ENCODE measurements at regions not wholly inside any gene's neighbourhood (a gene's known extent, or its start where the extent isn't known, plus 50 kb on each side); places are given as distances from the start of the nearest gene placed in this dataset.

- no peak for TF ChIP-seq CTCF (IDR thresholded peaks at IDR 0.05; ENCODE audit: low read depth, low read length)
- no peak for TF ChIP-seq EZH2phosphoT487 (IDR thresholded peaks at IDR 0.05; ENCODE audit: low read depth)
Measured at GRCh38 chr14:26194816-26195215, 403.0 kb downstream of the NOVA1 start.
